Sigmoid colon (tissue), 6 donors: ENCODE measurements at regions not wholly inside any gene's neighbourhood (a gene's known extent, or its start where the extent isn't known, plus 50 kb on each side); places are given as distances from the start of the nearest gene placed in this dataset.

Experiments used
- DNase-seq: peaks from one replicate; pipeline ENCODE4 v3.0.0-alpha.2; 2019
- H3K27ac ChIP-seq, 4 donors: fragments of 200-600 bp; sonication (generic); one replicate each; pipeline ENCODE4 v1.5.1; 2016 to 2019; ENCODE audit warnings: mild to moderate bottlenecking in 1 of 4
- H3K27me3 ChIP-seq, 3 donors: fragments of 200-600 bp; sonication (generic); one replicate each; pipeline ENCODE4 v1.5.1; 2019; ENCODE audit warnings: mild to moderate bottlenecking in 1 of 3
- H3K36me3 ChIP-seq, 4 donors: fragments of 200-600 bp; sonication (generic); one replicate each; pipeline ENCODE4 v1.5.1; 2016 to 2019
- H3K4me1 ChIP-seq, 4 donors: fragments of 200-600 bp; sonication (generic); one replicate each; pipeline ENCODE4 v1.5.1; 2017 to 2019
- H3K4me3 ChIP-seq, 4 donors: fragments of 200-600 bp; sonication (generic); one replicate each; pipeline ENCODE4 v1.5.1; 2017 to 2019; ENCODE audit warnings: mild to moderate bottlenecking in 2 of 4, moderate library complexity in 1 of 4
- H3K9me3 ChIP-seq, 4 donors: fragments of 200-600 bp in 3 of 4; sonication (generic) in 3 of 4; one replicate each; pipeline versions ENCODE4 v1.5.1 to v1.6.1; 2013 to 2019
- EP300 ChIP-seq, 4 donors: sonication (generic); formaldehyde crosslinking; IDR thresholded peaks; one replicate each; pipeline ENCODE4 v1.6.1; 2017; ENCODE audit warnings: antibody characterized with exemption in 4 of 4
- POLR2A ChIP-seq, 2 donors: fragments of 450-650 bp; IDR thresholded peaks; one replicate each; pipeline ENCODE4 v1.6.1; 2016; ENCODE audit warnings: antibody characterized with exemption in 2 of 2, mild to moderate bottlenecking in 2 of 2, moderate library complexity in 2 of 2
- POLR2AphosphoS5 ChIP-seq, 4 donors: sonication (generic); formaldehyde crosslinking; IDR thresholded peaks; one replicate each; pipeline ENCODE4 v1.6.1; 2017; ENCODE audit warnings: antibody characterized with exemption in 4 of 4
- WGBS, 2 donors: extraction: QIAGEN DNeasy Blood & Tissue Kit; methylation state at CpG; one replicate each; pipeline ENCODE4 v1.1.7; 2013; 5-methylcytosine and 5-hydroxymethylcytosine counted together
- intact Hi-C: fragments of 100-400 bp; cut with DNase I; formaldehyde crosslinking; loops from one replicate; pipeline ENCODE4 v1.15.1; 2023
- TF ChIP-seq, protein P1 (sequence below), 4 experiments: fragments of 450-650 bp in 3 of 4; fragments of 200-600 bp in 1 of 4; IDR thresholded peaks; one replicate each; pipeline ENCODE4 v1.5.1; 2016 to 2019; ENCODE audit warnings: antibody characterized with exemption in 4 of 4, mild to moderate bottlenecking in 3 of 4, moderate library complexity in 2 of 4
- donor health status: healthy with polysubstance abuse.
- donor health status: healthy.

DNA sequence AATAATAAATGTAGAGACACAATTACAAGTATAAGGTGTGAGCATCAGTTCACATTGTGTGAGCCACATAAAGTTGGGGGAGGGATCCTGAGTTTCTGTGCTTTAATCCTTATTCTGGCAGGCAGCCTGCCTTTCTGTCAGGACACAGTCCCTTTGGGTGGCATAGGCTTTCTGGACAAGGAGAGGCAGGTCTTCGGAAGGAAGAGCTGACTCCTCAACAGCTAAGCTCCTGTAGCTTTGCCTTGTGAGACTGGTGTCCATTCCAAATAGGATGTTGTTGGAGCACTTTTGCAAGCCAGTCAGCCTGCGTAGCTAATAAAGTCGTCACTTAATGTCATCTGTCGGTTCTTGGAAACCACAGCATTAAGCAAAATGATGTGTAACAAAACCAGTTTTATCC is 151.9 kb upstream of the MCTP2 start:
- Histone ChIP-seq H3K4me1 (peaks cover 0 to 73% (median 53%) of the 10 kb centered on the region in 4 donors), H3K9me3 (no peaks in the 10 kb centered on the region), H3K27ac (no peak overlapping the region), H3K27me3 (no peaks in the 10 kb centered on the region), H3K4me3 (no peak overlapping the region), H3K36me3 (no peaks in the 10 kb centered on the region)
- intact Hi-C loops: no loop called here
- WGBS, 2 donors: 89% methylated on average over 4 of the region's 4 CpGs
- DNase-seq: no peak
- TF ChIP-seq, protein P1, sequence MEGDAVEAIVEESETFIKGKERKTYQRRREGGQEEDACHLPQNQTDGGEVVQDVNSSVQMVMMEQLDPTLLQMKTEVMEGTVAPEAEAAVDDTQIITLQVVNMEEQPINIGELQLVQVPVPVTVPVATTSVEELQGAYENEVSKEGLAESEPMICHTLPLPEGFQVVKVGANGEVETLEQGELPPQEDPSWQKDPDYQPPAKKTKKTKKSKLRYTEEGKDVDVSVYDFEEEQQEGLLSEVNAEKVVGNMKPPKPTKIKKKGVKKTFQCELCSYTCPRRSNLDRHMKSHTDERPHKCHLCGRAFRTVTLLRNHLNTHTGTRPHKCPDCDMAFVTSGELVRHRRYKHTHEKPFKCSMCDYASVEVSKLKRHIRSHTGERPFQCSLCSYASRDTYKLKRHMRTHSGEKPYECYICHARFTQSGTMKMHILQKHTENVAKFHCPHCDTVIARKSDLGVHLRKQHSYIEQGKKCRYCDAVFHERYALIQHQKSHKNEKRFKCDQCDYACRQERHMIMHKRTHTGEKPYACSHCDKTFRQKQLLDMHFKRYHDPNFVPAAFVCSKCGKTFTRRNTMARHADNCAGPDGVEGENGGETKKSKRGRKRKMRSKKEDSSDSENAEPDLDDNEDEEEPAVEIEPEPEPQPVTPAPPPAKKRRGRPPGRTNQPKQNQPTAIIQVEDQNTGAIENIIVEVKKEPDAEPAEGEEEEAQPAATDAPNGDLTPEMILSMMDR (IDR thresholded peaks at IDR 0.05): no peak
- TF ChIP-seq POLR2A (IDR thresholded peaks at IDR 0.05): no peak
- TF ChIP-seq EP300 (IDR thresholded peaks at IDR 0.05): no peak

DNA sequence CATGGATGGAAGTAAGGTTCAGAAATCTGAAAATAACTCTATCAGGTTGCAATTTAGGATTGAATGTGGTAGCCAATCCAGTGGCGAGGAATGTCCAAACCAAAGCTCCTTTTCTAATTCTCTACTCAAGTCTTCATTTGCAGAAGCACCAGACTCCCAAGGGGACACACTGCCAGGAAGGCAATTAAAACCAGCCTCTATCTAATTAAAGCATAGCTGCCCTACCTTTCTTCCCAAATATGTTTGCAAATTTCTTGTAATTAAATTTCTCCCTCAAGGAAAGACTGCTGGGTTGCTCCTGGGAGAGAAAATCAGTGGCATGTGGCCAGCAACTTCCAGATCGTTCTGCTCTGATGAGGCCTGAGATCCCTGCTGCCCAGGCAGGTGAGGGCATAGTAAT is 153.4 kb upstream of the MCTP2 start:
- Histone ChIP-seq H3K27ac (no peak overlapping the region), H3K9me3 (no peaks in the 10 kb centered on the region), H3K36me3 (no peaks in the 10 kb centered on the region), H3K4me3 (no peak overlapping the region), H3K27me3 (no peaks in the 10 kb centered on the region), H3K4me1 (peaks cover 0 to 58% (median 39%) of the 10 kb centered on the region in 4 donors)
- WGBS, 2 donors: 76 to 87% methylated on average over 2 of the region's 2 CpGs
- DNase-seq: no peak
- intact Hi-C loops: no loop called here
- TF ChIP-seq POLR2A (IDR thresholded peaks at IDR 0.05): no peak
- TF ChIP-seq, protein P1 (IDR thresholded peaks at IDR 0.05): no peak
- TF ChIP-seq POLR2AphosphoS5 (IDR thresholded peaks at IDR 0.05): no peak
- TF ChIP-seq EP300 (IDR thresholded peaks at IDR 0.05): no peak

DNA sequence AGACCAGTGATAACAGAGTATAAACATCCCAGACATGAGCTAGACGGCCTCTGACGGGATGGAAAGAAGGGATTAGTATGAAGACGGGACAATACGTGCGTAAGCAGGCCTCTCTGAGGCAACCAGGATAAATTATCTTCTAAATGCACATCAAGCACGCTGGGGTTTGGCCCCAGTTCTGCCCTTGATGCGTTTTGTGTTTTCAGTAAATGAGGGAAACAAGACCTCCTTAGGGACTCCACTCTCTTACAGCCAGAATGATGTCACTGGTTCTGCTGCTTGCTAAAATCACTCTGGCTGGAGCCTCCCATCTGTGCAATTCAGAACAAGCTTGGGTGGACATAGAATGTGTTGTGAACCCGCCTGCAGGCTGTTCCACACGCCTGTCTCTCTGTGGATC is 156.0 kb upstream of the MCTP2 start:
- Histone ChIP-seq H3K36me3 (no peaks in the 10 kb centered on the region), H3K4me1 (peaks cover 0 to 47% (median 31%) of the 10 kb centered on the region in 4 donors), H3K27me3 (no peaks in the 10 kb centered on the region), H3K9me3 (no peaks in the 10 kb centered on the region), H3K27ac (peak overlapping the region; percentile 54 to 72 (median 64)), H3K4me3 (no peak overlapping the region)
- 73 to 74% methylated on average over 9 of the region's 9 CpGs for WGBS, 2 donors
- intact Hi-C loops: no loop called here
- DNase-seq: peak; percentile 94
- TF ChIP-seq EP300 (IDR thresholded peaks at IDR 0.05): peak; percentile 81 to 96 (median 85)
- peak; percentile 66 to 90 (median 76) for TF ChIP-seq POLR2AphosphoS5 (IDR thresholded peaks at IDR 0.05)
- TF ChIP-seq, protein P1 (IDR thresholded peaks at IDR 0.05): no peak
- no peak for TF ChIP-seq POLR2A (IDR thresholded peaks at IDR 0.05)

DNA sequence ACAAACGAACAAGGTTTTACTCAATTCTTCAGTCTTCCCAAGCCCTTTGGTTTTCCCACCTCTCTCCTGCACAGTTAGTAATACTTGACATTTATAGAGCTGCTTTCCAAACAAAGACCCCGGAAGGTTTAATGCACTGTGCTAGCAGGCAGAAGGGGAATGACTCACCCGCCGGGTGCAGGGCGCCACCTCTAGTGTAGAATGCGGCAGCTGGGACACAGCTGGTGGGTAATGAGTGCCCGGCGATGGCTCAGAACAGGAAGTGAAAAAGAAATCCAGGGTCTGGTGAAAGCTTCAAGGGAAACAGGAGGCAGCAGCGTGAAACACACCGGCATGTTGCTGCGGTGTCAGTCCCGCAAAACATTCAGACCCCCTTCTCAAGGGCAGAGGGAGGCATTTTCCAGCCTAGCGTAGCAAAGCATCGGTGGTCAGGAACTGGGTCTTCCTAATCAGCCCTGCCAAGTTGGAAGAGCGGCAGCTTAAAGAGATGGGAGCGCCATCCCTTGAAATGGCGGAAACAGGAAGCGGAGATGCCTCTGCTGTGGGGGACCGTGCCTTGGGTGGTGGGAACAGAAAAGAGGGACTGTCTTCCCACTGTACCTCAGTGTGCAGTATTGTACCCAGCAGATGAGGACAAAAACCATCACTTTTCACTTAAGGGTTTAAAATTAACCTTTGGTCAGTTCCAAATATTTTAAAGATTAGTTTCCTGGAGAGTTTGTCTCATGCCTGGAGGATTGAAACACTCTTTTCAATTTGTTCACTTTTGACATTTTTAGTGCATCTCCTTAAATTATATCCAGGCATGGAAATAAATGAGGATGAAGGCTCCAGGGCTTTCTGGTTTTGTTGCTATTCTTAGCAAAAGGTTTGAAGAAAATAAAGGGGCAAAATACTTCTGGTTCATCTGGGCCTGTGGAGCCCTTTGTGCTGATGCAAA is 160.7 kb upstream of the MCTP2 start:
- peak; percentile 81 for DNase-seq
- Histone ChIP-seq H3K4me1 (peaks cover 3 to 28% (median 23%) of the 10 kb centered on the region in 4 donors), H3K27me3 (no peaks in the 10 kb centered on the region), H3K36me3 (no peaks in the 10 kb centered on the region), H3K4me3 (peak overlapping the region; percentile 21 to 39 (median 31)), H3K27ac (peak overlapping the region in 3 of 4 donors; percentile 72 to 79 (median 75)), H3K9me3 (no peaks in the 10 kb centered on the region)
- intact Hi-C loops: no loop called here
- TF ChIP-seq POLR2AphosphoS5 (IDR thresholded peaks at IDR 0.05): peak in 3 of 4 donors; percentile 18 to 35 (median 25)
- TF ChIP-seq, protein P1 (IDR thresholded peaks at IDR 0.05): no peak
- WGBS, 2 donors: 38 to 51% methylated on average over 19 of the region's 19 CpGs
